OCI-LY7 (cell line): ENCODE measurements at regions not wholly inside any gene's neighbourhood (a gene's known extent, or its start where the extent isn't known, plus 50 kb on each side); places are given as distances from the start of the nearest gene placed in this dataset.

ENCODE experiments used
- EZH2phosphoT487 ChIP-seq: fragments of 200-600 bp; sonication (generic); IDR thresholded peaks from 2 replicates; pipeline ENCODE4 v1.6.1; 2018; ENCODE audit warnings: low read depth, borderline replicate concordance, mild to moderate bottlenecking, mixed run types, antibody characterized with exemption, low read length, moderate library complexity, mixed read lengths
- TF ChIP-seq, protein P1 (sequence below): fragments of 200-600 bp; sonication (generic); conservative IDR thresholded peaks from 2 replicates; pipeline ENCODE4 v1.5.1; 2014; ENCODE audit warnings: mild to moderate bottlenecking, antibody characterized with exemption, low read length, moderate library complexity, mixed read lengths

DNA sequence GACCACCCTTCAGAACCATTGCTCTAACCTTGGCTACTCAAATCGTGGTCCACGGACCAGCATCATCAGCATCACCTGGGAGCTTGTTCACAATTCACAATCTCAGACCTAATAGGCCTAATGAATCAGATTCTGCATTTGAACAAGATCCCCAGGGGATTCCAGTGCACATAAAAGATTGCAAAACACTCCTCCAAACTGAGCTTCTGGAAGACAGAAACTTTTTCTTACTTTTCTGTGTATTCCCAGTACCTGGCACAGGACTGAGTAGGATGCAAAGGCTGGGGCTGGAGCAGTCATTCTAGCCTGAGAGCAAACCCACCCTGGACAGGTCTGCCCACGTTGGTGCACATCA is 115.1 kb upstream of the COPS8 start:
- TF ChIP-seq, protein P1, sequence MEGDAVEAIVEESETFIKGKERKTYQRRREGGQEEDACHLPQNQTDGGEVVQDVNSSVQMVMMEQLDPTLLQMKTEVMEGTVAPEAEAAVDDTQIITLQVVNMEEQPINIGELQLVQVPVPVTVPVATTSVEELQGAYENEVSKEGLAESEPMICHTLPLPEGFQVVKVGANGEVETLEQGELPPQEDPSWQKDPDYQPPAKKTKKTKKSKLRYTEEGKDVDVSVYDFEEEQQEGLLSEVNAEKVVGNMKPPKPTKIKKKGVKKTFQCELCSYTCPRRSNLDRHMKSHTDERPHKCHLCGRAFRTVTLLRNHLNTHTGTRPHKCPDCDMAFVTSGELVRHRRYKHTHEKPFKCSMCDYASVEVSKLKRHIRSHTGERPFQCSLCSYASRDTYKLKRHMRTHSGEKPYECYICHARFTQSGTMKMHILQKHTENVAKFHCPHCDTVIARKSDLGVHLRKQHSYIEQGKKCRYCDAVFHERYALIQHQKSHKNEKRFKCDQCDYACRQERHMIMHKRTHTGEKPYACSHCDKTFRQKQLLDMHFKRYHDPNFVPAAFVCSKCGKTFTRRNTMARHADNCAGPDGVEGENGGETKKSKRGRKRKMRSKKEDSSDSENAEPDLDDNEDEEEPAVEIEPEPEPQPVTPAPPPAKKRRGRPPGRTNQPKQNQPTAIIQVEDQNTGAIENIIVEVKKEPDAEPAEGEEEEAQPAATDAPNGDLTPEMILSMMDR = no peak
- TF ChIP-seq EZH2phosphoT487 = no peak
